H1 (cell line): ENCODE measurements at regions not wholly inside any gene's neighbourhood (a gene's known extent, or its start where the extent isn't known, plus 50 kb on each side); places are given as distances from the start of the nearest gene placed in this dataset.

Source experiments
- ATF3 ChIP-seq: IDR thresholded peaks from 2 replicates; pipeline ENCODE4 v1.6.1; 2011; ENCODE audit warnings: low read depth, mild to moderate bottlenecking, low read length; ENCODE audit not compliant: insufficient read depth
- CHD7 ChIP-seq: fragments of 300-600 bp; sonication (generic); IDR thresholded peaks from 2 replicates; pipeline ENCODE4 v1.7.1; 2012; ENCODE audit warnings: low read length, moderate library complexity, mild to moderate bottlenecking, inconsistent platforms; ENCODE audit not compliant: insufficient replicate concordance
- CTBP2 ChIP-seq: IDR thresholded peaks from 2 replicates; pipeline ENCODE4 v1.7.0; 2011; ENCODE audit warnings: borderline replicate concordance, mild to moderate bottlenecking, moderate library complexity, mixed read lengths, low read length; ENCODE audit not compliant: insufficient read depth, insufficient read length
- EZH2 ChIP-seq: fragments of 200-600 bp; sonication (generic); IDR thresholded peaks from 2 replicates; pipeline ENCODE4 v1.7.1; 2012; ENCODE audit warnings: low read depth, mild to moderate bottlenecking, moderate library complexity, low read length, inconsistent platforms; ENCODE audit not compliant: severe bottlenecking
- HDAC2 ChIP-seq, 2 experiments: fragments of 300-600 bp in 1 of 2; sonication (generic) in 1 of 2; IDR thresholded peaks; 2 replicates each; pipeline ENCODE4 v1.6.1; 2011 to 2012; ENCODE audit warnings: low read depth in 2 of 2, low read length in 2 of 2, mild to moderate bottlenecking in 2 of 2, moderate library complexity in 2 of 2, borderline replicate concordance in 1 of 2, inconsistent platforms in 1 of 2
- JUN ChIP-seq: IDR thresholded peaks from 2 replicates; pipeline ENCODE4 v1.6.1; 2011; ENCODE audit warnings: low read depth, mild to moderate bottlenecking, improper control_type of control experiment, low read length
- MAFK ChIP-seq: IDR thresholded peaks from 2 replicates; pipeline ENCODE4 v1.6.1; 2012; ENCODE audit warnings: low read depth, mild to moderate bottlenecking, improper control_type of control experiment, low read length
- POU5F1 ChIP-seq: IDR thresholded peaks from 2 replicates; pipeline ENCODE4 v1.6.1; 2011; ENCODE audit warnings: low read depth, mild to moderate bottlenecking, low read length, moderate library complexity
- SIRT6 ChIP-seq: IDR thresholded peaks from one replicate; pipeline ENCODE4 v1.7.1; 2012; ENCODE audit warnings: low read length, inconsistent platforms
- SRF ChIP-seq: IDR thresholded peaks from 2 replicates; pipeline ENCODE4 v1.6.1; 2011; ENCODE audit warnings: mild to moderate bottlenecking, low read depth, low read length, moderate library complexity
- TBP ChIP-seq: IDR thresholded peaks from 2 replicates; pipeline ENCODE4 v1.6.1; 2011; ENCODE audit warnings: low read depth, low read length, improper control_type of control experiment
- YY1 ChIP-seq: IDR thresholded peaks from 2 replicates; pipeline ENCODE4 v1.6.1; 2011; ENCODE audit warnings: low read depth, mild to moderate bottlenecking, low read length

GRCh38 chr16:48441106-48441505 lies 55.9 kb upstream of the SIAH1 start (continued):
- TF ChIP-seq CHD7 (no peak), CTBP2 (no peak), ATF3 (no peak), JUN (no peak), HDAC2 (IDR thresholded peaks at IDR 0.05; ENCODE audit: borderline replicate concordance in 1 of 2, low read depth in 2 of 2, low read length in 2 of 2) (no peak), TBP (no peak), EZH2 (no peak), SRF (no peak), POU5F1 (no peak), MAFK (no peak), SIRT6 (no peak), YY1 (no peak)
